Omental fat pad (tissue), 3 donors: ENCODE measurements at regions not wholly inside any gene's neighbourhood (a gene's known extent, or its start where the extent isn't known, plus 50 kb on each side); places are given as distances from the start of the nearest gene placed in this dataset.
"Not testable (repeated sequence)": the region's sequence is repeated elsewhere in the genome, so short reads cannot be mapped to it uniquely, and the experiment has no call there.

Experiments
- ATAC-seq: fragments of 150-250 bp; one replicate; pipeline ENCODE4 v1.9.1; 2016; ENCODE audit warnings: mild to moderate bottlenecking, moderate library complexity; ENCODE audit not compliant: low FRiP score
- DNase-seq: peaks from one replicate; pipeline ENCODE4 v3.0.0-alpha.2; 2019; ENCODE audit warnings: low spot score
- TF ChIP-seq, protein P1 (sequence below), 3 donors: fragments of 450-650 bp; IDR thresholded peaks; one replicate each; pipeline ENCODE4 v1.5.1; 2016 to 2017; ENCODE audit warnings: antibody characterized with exemption in 3 of 3, mild to moderate bottlenecking in 3 of 3, moderate library complexity in 2 of 3

GRCh38 chr10:2036209-2036608 is 298.9 kb upstream of the ADARB2 start:
- no peak for ATAC-seq
- TF ChIP-seq, protein P1, sequence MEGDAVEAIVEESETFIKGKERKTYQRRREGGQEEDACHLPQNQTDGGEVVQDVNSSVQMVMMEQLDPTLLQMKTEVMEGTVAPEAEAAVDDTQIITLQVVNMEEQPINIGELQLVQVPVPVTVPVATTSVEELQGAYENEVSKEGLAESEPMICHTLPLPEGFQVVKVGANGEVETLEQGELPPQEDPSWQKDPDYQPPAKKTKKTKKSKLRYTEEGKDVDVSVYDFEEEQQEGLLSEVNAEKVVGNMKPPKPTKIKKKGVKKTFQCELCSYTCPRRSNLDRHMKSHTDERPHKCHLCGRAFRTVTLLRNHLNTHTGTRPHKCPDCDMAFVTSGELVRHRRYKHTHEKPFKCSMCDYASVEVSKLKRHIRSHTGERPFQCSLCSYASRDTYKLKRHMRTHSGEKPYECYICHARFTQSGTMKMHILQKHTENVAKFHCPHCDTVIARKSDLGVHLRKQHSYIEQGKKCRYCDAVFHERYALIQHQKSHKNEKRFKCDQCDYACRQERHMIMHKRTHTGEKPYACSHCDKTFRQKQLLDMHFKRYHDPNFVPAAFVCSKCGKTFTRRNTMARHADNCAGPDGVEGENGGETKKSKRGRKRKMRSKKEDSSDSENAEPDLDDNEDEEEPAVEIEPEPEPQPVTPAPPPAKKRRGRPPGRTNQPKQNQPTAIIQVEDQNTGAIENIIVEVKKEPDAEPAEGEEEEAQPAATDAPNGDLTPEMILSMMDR (IDR thresholded peaks at IDR 0.05) = no peak
- DNase-seq = no peak

- no peak for ATAC-seq
- TF ChIP-seq, protein P1 (IDR thresholded peaks at IDR 0.05) = no peak
- no peak for DNase-seq
Observed at GRCh38 chr10:2030046-2030445, 292.7 kb upstream of the ADARB2 start.

- DNase-seq = no peak
- no peak for ATAC-seq
- TF ChIP-seq, protein P1 (IDR thresholded peaks at IDR 0.05) = no peak
Observed at GRCh38 chr10:2026936-2027335, 289.6 kb upstream of the ADARB2 start.

GRCh38 chr10:2024750-2025149 is 287.4 kb upstream of the ADARB2 start:
- not testable (repeated sequence) for ATAC-seq, DNase-seq

GRCh38 chr10:2023687-2024086 is 286.4 kb upstream of the ADARB2 start:
- ATAC-seq (no peak), DNase-seq (no peak)
- TF ChIP-seq, protein P1 (IDR thresholded peaks at IDR 0.05) = no peak

- DNase-seq = no peak
- ATAC-seq = no peak
- TF ChIP-seq, protein P1 (IDR thresholded peaks at IDR 0.05) = no peak
Observed at GRCh38 chr10:2022401-2022800, 285.1 kb upstream of the ADARB2 start.

- no peak for ATAC-seq
- TF ChIP-seq, protein P1 (IDR thresholded peaks at IDR 0.05) = no peak
- DNase-seq = no peak
Observed at GRCh38 chr10:2020836-2021235, 283.5 kb upstream of the ADARB2 start.

GRCh38 chr10:2019803-2020202 is 282.5 kb upstream of the ADARB2 start:
- ATAC-seq (no peak), DNase-seq (no peak)
- TF ChIP-seq, protein P1 (IDR thresholded peaks at IDR 0.05) = no peak
